ENCODE measurements at regions not wholly inside any gene's neighbourhood (a gene's known extent, or its start where the extent isn't known, plus 50 kb on each side); places are given as distances from the start of the nearest gene placed in this dataset.

DNA sequence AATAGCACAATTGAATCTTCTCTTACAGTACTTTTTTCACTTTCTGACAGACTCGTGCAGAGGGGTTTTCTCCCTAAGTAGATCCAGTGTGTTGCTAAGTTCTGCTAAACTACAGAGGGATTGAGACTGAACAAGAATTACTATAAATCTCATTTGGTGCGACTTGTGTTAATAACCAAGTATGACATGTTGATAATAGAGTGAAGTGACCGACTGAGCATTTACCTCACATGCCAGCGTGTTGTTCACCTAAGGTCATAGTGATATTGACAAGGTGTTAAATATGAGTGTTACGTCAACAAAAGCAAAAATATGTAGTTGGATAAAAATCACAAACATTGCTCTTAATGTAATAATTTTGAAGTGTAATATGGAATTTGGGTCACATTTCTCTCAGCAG lies 97.8 kb upstream of the PDE3A start:
- DNase-seq (ENCODE audit: extremely low read depth, low read depth) = no peak

DNA sequence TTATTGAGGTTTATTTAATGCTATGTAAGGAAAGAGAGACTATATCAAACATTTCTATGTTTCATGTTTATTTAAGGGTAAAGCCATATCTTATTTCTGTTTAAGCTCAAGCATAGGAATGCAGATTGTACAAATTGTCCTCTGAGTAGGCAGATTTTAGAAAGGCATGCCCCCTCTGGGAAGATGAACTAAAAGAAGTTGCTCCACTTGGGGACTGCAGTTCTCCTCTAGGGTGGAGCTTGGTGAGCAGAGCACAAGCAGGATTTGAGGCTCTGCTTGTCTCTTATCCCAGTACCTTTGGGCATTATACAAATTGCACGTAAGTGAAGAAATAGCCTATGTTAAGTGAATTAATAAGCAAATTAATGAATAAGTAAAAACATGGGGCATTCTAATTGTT lies 96.2 kb upstream of the PDE3A start:
- no peak for DNase-seq (ENCODE audit: extremely low read depth, low read depth)

- DNase-seq (ENCODE audit: extremely low read depth, low read depth) = no peak
Observed at GRCh38 chr12:20272801-20273200, 95.5 kb upstream of the PDE3A start.

DNA sequence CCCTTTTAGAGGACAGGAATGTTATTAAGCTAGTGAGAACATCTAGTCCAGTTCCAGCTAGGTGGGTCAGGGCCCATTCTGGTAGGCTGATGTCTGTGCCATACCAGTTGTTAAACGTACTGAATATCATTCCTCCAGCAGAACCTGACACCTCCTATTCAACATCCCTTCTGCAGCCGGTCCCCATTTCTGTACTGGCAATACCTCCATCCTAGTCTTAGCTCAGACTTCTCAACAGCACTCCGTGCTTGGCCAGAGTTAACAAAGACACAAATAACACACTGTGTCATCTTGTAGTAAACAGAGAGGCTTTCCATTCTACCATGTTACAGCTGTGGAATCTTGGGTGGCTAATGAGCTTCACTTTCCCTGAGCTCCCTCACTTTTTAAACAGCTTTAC lies 94.3 kb upstream of the PDE3A start:
- no peak for DNase-seq (ENCODE audit: extremely low read depth, low read depth)

- no peak for DNase-seq (ENCODE audit: extremely low read depth, low read depth)
Observed at GRCh38 chr12:20278276-20278675, 90.1 kb upstream of the PDE3A start.

DNA sequence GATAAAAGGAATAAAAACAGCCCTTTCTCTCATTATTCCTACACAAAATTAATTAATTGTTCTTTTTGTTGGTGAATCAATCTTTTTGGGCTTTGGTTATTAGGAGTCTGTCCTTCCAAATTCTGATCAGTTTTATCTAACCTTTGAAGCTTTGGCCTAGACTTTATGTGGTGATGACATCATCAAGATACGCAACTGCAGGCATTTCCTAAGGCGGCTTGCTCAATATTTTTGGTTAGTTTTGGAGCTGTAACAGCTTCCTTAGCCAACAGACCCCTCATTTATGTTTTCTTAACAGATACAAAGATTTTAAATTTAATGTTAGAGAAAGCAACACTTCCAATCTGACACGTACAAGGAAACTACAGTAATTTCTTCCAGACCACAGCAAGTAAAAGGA lies 87.8 kb upstream of the PDE3A start:
- DNase-seq (ENCODE audit: extremely low read depth, low read depth) = no peak

- DNase-seq (ENCODE audit: extremely low read depth, low read depth) = no peak
Observed at GRCh38 chr12:20282401-20282800, 85.9 kb upstream of the PDE3A start.

- DNase-seq (ENCODE audit: extremely low read depth, low read depth) = no peak
Observed at GRCh38 chr12:20283482-20283881, 84.9 kb upstream of the PDE3A start.

GRCh38 chr12:20289520-20289919 lies 78.8 kb upstream of the PDE3A start:
- DNase-seq (ENCODE audit: extremely low read depth, low read depth) = no peak

DNA sequence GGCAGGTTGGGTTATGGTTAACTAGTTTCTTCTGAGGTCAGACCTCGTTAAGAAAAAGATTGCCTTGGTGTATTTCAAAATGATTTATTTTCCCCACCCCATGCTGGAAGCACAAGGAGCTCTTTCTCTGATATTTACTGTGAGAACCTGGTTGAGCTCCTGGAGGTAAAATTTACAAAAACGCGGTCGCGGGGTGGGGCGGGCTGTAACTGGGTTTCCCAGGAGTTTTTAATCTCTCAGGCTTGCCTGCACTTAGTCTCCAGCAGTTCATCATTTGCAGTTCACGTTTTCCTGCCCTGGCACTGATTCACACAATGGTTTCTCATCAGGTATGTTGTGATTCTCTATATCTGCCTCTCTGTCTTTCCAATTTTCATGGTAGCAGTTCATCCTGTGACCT lies 67.9 kb upstream of the PDE3A start:
- no peak for DNase-seq (ENCODE audit: extremely low read depth, low read depth)

DNA sequence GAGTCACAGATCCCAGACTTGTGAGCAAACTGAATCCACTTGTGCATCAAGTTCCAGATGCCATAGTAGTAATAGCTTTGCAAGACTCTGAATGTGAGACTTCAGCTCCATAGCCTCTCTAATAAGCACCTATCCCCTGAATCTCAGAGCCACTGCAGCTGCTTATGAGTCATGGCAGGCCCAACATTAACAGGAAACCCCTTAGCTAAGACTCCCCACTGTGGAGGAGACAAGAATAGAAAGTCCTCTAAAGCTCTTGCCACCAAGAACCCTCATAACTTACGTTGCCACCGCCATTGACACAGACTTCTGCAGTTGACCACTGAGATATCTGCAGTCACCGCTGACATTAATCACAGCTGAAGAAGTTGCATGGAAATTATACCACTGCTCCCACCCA lies 62.9 kb upstream of the PDE3A start:
- no peak for DNase-seq (ENCODE audit: extremely low read depth, low read depth)

GRCh38 chr12:20309504-20310148 lies 58.7 kb upstream of the PDE3A start:
- DNase-seq (ENCODE audit: extremely low read depth, low read depth) = no peak

DNA sequence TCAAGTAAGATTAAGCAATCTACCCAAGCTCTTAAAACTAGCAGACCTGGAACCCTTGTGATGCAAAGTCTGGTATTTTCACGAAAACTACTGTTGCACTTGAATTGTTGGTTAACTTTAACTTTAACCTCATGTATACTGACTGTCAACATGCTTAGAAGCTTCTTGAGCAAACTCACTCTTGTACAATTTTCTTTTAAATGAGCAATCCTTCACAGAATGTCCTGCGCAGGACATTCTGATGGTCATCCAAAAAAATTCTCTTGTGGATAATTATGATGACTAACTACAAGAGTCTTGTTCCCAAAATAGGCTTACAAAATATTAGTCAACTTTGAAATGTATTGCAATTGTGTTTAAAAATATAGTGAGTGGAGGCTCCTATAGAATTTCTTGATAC lies 54.0 kb upstream of the PDE3A start:
- no peak for DNase-seq (ENCODE audit: extremely low read depth, low read depth)

GRCh38 chr12:20317554-20317953 lies 50.8 kb upstream of the PDE3A start:
- DNase-seq (ENCODE audit: extremely low read depth, low read depth) = no peak

Small RNAs in the stretch of these regions (small RNA-seq; reads per million reads assigned to genes)
- 0 reads per million in 2 experiments for gene RNU1-146P

Measured in NCI-H460 (cell line).